Activated CD8-positive, alpha-beta memory T cell treated with anti-CD3 and anti-CD28 coated beads, Interleukin-2, amount 10 ng/mL, durations not matched to agents 7 days and 5 days (primary cell): ENCODE measurements at regions not wholly inside any gene's neighbourhood (a gene's known extent, or its start where the extent isn't known, plus 50 kb on each side); places are given as distances from the start of the nearest gene placed in this dataset.
"Not testable (repeated sequence)": the region's sequence is repeated elsewhere in the genome, so short reads cannot be mapped to it uniquely, and the experiment has no call there.

Experiments used
- ATAC-seq: fragments of 150-1000 bp; cut with Tn5 transposase; one replicate; pipeline ENCODE4 v1.10.0; 2021; ENCODE audit warnings: moderate library complexity
- CTCF ChIA-PET: fragments of 350-600 bp; sonication (Branson Sonifier 250); formaldehyde crosslinking; loops from one replicate; lab custom pipeline; 2021; ENCODE audit warnings: antibody characterized with exemption; lab: Charles Lee
- DNase-seq: peaks from one replicate; pipeline ENCODE4 v3.0.0-alpha.2; 2020
- H3K27ac Mint-ChIP-seq: one replicate; pipeline ENCODE4 v1.8.0; 2021; ENCODE audit warnings: mild to moderate bottlenecking, mixed read lengths
- H3K27me3 Mint-ChIP-seq: one replicate; pipeline ENCODE4 v1.8.0; 2021; ENCODE audit warnings: mixed read lengths
- H3K36me3 Mint-ChIP-seq: one replicate; pipeline ENCODE4 v1.8.0; 2021; ENCODE audit warnings: mild to moderate bottlenecking, mixed read lengths
- H3K4me1 Mint-ChIP-seq: one replicate; pipeline ENCODE4 v1.8.0; 2021; ENCODE audit warnings: mixed read lengths
- H3K4me3 Mint-ChIP-seq: one replicate; pipeline ENCODE4 v1.8.0; 2021; ENCODE audit warnings: mild to moderate bottlenecking, moderate library complexity, mixed read lengths
- H3K9me3 Mint-ChIP-seq: one replicate; pipeline ENCODE4 v1.8.0; 2022; ENCODE audit warnings: low read depth, mixed read lengths

DNA sequence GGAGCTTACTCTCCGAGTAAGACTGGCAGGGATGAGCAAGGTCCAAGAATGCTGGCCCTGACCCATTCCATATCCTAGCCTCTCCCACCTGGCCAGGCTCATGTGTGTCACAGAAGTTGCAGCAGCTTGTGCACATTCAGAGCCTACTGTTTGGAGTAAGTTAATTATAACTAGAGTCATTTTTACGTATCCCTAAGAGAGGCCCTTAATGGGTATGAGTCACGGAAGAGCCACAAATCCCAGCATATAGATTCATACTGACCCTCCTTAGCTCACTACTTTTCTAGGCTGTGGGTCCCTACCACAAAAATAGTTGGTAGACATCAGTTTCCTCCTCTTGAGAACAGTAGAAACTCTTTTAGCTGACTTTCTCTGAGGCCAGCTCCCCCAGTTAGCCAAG lies 118.3 kb upstream of the FRG1 start:
- Mint-ChIP-seq H3K4me1 (no peaks in the 10 kb centered on the region), H3K36me3 (no peaks in the 10 kb centered on the region), H3K27ac (no peak overlapping the region), H3K27me3 (no peaks in the 10 kb centered on the region), H3K4me3 (no peak overlapping the region), H3K9me3 (no peaks in the 10 kb centered on the region)
- ATAC-seq (no peak), DNase-seq (no peak)
- CTCF ChIA-PET = no interaction called here

DNA sequence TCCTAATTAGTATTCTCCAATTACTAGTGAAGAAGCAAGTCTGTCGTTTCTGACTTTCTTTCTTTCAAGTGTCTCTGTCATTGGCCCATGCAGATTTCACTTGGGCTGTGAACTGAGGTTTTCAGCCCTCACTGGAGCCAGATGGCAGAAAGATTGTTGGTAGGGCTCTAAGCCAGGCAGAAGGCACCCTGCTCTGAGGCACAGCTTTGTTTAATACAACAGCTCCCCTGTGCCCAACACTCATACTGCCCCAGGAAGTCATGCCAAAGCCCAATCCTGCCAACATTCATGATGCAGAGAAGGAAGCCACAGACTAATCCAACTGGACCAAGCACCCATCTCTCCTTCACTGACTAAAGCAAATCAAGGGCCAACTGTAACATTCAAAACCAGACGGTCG lies 117.1 kb upstream of the FRG1 start:
- H3K9me3 Mint-ChIP-seq = no peaks in the 10 kb centered on the region
- CTCF ChIA-PET = no interaction called here
- DNase-seq = no peak
- H3K27ac Mint-ChIP-seq = no peak overlapping the region
- H3K4me1 Mint-ChIP-seq = no peaks in the 10 kb centered on the region
- ATAC-seq = no peak
- H3K36me3 Mint-ChIP-seq = no peaks in the 10 kb centered on the region
- no peak overlapping the region for H3K4me3 Mint-ChIP-seq
- no peaks in the 10 kb centered on the region for H3K27me3 Mint-ChIP-seq

DNA sequence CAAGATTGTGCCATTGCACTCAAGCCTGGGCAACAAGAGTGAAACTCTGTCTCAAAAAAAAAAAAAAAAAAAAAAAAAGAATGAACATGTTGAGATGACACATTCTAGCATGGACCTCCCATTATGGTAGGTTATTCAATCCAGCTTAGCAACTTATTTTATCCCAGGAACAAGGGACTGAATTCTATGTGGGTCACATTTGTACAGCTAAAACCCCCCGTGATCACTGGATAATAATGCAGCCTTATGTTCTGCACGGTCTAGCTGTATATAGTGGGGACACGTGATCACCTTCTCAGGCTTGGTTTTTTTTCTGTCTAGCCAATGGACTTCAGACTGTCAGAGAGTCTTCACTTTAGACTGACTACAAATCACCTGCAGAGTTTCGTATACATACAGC lies 115.2 kb upstream of the FRG1 start:
- no peaks in the 10 kb centered on the region for H3K4me1 Mint-ChIP-seq
- no peaks in the 10 kb centered on the region for H3K36me3 Mint-ChIP-seq
- ATAC-seq (no peak), DNase-seq (no peak)
- no peaks in the 10 kb centered on the region for H3K27me3 Mint-ChIP-seq
- CTCF ChIA-PET = no interaction called here
- no peak overlapping the region for H3K4me3 Mint-ChIP-seq
- H3K9me3 Mint-ChIP-seq = no peaks in the 10 kb centered on the region
- no peak overlapping the region for H3K27ac Mint-ChIP-seq

- H3K36me3 Mint-ChIP-seq = no peaks in the 10 kb centered on the region
- ATAC-seq (no peak), DNase-seq (no peak)
- no peaks in the 10 kb centered on the region for H3K4me1 Mint-ChIP-seq
- CTCF ChIA-PET = no interaction called here
- H3K27ac Mint-ChIP-seq = no peak overlapping the region
- H3K4me3 Mint-ChIP-seq = no peak overlapping the region
- no peaks in the 10 kb centered on the region for H3K27me3 Mint-ChIP-seq
- H3K9me3 Mint-ChIP-seq = no peaks in the 10 kb centered on the region
These were observed 114.0 kb upstream of the FRG1 start for GRCh38 chr4:189826657-189827056.

DNA sequence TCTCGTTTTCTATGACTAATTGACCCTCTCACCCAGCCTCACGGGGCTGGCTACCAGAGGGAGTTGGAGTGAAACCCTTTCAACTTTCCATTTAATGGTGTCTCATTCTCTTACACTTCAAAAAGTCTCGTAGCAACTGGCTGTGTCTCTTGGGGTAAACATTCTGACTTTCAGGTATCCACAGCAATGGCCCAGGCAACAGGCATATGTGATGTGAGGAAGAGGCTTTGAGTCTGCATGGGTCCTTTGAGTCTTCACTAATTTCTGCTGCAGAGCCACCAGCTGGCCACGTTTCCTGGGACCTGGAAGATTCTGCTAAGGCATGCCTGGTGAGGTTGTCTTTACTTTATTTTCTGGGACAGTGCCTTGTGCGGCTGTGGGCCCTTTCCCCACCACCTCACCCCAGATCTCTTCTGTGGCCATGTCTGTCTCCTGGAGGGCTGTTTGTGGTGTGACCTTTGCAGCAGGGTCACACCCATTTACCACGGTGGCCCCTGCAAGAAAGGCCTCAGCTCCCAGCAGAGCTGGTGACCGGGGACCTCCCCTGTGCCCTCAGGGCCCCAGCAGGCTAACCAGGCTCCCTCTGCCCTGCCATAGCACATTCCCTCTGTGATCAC lies 112.5 kb upstream of the FRG1 start:
- DNase-seq (no peak), ATAC-seq (no peak)
- Mint-ChIP-seq H3K36me3 (no peaks in the 10 kb centered on the region), H3K4me3 (no peak overlapping the region), H3K4me1 (no peaks in the 10 kb centered on the region), H3K27me3 (no peaks in the 10 kb centered on the region), H3K9me3 (no peaks in the 10 kb centered on the region), H3K27ac (no peak overlapping the region)
- CTCF ChIA-PET = no interaction called here

DNA sequence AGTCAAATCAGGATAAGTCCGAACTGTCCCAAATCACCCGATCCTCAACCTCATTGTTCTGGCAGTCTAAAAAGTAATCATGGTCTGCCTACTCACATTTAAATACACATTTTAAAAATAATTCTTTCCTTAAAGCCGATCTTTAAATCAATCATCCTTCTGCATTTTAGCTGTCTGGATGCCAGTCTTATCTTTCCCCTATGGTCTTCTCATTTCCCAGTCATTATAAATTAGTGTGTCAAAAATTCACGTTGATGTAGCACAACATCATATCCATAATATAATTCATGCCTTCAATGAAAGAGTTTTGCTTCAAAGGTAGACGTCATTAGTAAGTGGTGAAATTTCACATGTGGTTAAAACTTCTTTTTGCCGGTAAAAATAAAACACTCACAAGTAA lies 108.1 kb upstream of the FRG1 start:
- Mint-ChIP-seq H3K9me3 (peaks cover 10% of the 10 kb centered on the region), H3K4me3 (no peak overlapping the region), H3K27ac (no peak overlapping the region), H3K4me1 (no peaks in the 10 kb centered on the region), H3K36me3 (no peaks in the 10 kb centered on the region), H3K27me3 (no peaks in the 10 kb centered on the region)
- ATAC-seq = no peak
- CTCF ChIA-PET = no interaction called here
- no peak for DNase-seq

GRCh38 chr4:189834616-189835015 lies 106.1 kb upstream of the FRG1 start:
- Mint-ChIP-seq H3K4me3 (no peak overlapping the region), H3K36me3 (no peaks in the 10 kb centered on the region), H3K27me3 (no peaks in the 10 kb centered on the region), H3K9me3 (peaks cover 10% of the 10 kb centered on the region), H3K27ac (no peak overlapping the region), H3K4me1 (no peaks in the 10 kb centered on the region)
- ATAC-seq (no peak), DNase-seq (no peak)
- CTCF ChIA-PET = no interaction called here

GRCh38 chr4:189835505-189835904 lies 105.2 kb upstream of the FRG1 start:
- CTCF ChIA-PET = no interaction called here
- no peaks in the 10 kb centered on the region for H3K36me3 Mint-ChIP-seq
- H3K27me3 Mint-ChIP-seq = no peaks in the 10 kb centered on the region
- ATAC-seq (no peak), DNase-seq (no peak)
- no peak overlapping the region for H3K27ac Mint-ChIP-seq
- H3K4me3 Mint-ChIP-seq = no peak overlapping the region
- no peaks in the 10 kb centered on the region for H3K4me1 Mint-ChIP-seq
- H3K9me3 Mint-ChIP-seq = peaks cover 10% of the 10 kb centered on the region

GRCh38 chr4:189837471-189837870 lies 103.2 kb upstream of the FRG1 start:
- Mint-ChIP-seq H3K27ac (no peak overlapping the region), H3K9me3 (peaks cover 10% of the 10 kb centered on the region), H3K4me1 (no peaks in the 10 kb centered on the region), H3K4me3 (no peak overlapping the region), H3K36me3 (no peaks in the 10 kb centered on the region), H3K27me3 (no peaks in the 10 kb centered on the region)
- ATAC-seq (no peak), DNase-seq (no peak)
- CTCF ChIA-PET = no interaction called here

DNA sequence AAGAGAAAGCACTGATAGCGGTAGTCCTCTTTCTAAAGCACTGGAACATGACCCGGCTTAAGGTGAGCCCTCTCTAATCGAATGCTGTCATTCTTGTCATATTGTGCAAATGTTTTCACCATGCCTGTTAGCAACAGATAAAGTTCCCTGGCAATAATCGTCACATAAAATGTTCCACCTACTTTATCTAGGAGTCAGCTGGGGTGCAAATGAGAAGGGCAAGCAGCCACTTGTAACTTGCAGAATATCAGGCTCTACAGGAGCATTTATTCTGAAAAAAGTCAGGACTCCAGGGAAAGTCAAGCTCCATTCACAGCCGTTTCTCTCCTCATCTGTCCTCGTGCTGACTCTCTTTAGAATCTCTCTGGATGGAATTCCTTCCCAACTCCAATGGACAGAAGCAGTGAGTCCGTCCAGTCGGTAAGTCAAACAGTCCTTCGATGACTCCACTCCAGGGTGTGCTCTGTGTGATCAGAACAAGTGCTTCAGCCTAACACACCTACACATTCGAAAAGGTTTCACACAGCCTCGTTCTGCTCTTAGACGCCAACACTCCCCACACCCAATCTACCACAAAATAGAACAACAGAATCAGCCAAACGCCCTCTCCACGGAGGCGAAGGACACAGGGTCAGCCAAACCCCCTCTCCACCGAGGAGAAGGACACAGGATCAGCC lies 101.7 kb upstream of the FRG1 start:
- Mint-ChIP-seq H3K27ac (no peak overlapping the region), H3K36me3 (no peaks in the 10 kb centered on the region), H3K27me3 (no peaks in the 10 kb centered on the region), H3K4me1 (no peaks in the 10 kb centered on the region), H3K9me3 (peaks cover 10% of the 10 kb centered on the region), H3K4me3 (no peak overlapping the region)
- DNase-seq (no peak), ATAC-seq (no peak)
- CTCF ChIA-PET = no interaction called here

GRCh38 chr4:189840356-189840755 lies 100.3 kb upstream of the FRG1 start:
- H3K9me3 Mint-ChIP-seq = peaks cover 10% of the 10 kb centered on the region

GRCh38 chr4:189843413-189844009 lies 97.2 kb upstream of the FRG1 start:
- Mint-ChIP-seq H3K9me3 (no peaks in the 10 kb centered on the region), H3K4me3 (no peak overlapping the region), H3K4me1 (no peaks in the 10 kb centered on the region), H3K27ac (no peak overlapping the region), H3K27me3 (no peaks in the 10 kb centered on the region), H3K36me3 (no peaks in the 10 kb centered on the region)
- ATAC-seq (no peak), DNase-seq (no peak)
- CTCF ChIA-PET = no interaction called here

More at GRCh38 chr4:189840356-189840755, 100.3 kb upstream of the FRG1 start:
- CTCF ChIA-PET = no interaction called here
- no peaks in the 10 kb centered on the region for H3K36me3 Mint-ChIP-seq
- no peak overlapping the region for H3K4me3 Mint-ChIP-seq
- no peaks in the 10 kb centered on the region for H3K4me1 Mint-ChIP-seq
- no peak for DNase-seq
- H3K27ac Mint-ChIP-seq = no peak overlapping the region
- H3K27me3 Mint-ChIP-seq = no peaks in the 10 kb centered on the region
- ATAC-seq = no peak

DNA sequence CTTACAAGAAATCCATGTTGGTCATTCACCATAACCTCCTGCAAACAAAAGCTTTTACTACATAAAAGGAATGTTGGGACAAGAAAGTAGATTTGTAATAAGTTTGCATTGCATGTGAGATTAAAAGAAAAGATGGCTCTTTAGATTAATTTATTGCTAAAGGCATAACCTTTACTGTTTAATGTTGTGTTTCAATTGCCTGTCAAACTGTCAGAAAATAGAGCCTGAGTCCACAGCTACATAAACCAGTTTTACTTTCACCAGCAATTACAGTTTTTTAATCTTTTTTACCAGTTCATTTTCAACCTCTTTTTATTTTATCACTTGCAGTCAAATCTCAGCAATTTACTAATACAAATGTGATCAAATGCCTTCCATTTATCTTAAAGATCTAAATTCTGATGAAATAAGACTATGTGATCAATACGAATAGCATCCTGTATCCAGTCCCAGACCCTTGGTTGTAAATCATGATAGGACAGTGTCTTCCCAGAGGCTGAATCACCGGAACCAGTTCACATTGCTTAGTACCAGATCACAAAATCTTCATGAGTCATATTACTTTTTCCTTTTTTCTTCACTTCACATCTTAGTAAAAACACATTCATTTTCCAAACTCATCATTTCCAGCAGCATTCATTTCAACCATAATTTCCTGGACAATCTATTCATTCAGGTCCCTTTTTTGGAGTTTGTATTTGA lies 95.4 kb upstream of the FRG1 start:
- DNase-seq = no peak
- H3K4me3 Mint-ChIP-seq = no peak overlapping the region
- no peaks in the 10 kb centered on the region for H3K4me1 Mint-ChIP-seq
- CTCF ChIA-PET = interaction anchor here (0.8 kb wide), 1 partner anchor 59 kb away, joined by 3 read pairs; no protein-coding TSS in a partner anchor
- ATAC-seq = no peak
- H3K27ac Mint-ChIP-seq = no peak overlapping the region
- no peaks in the 10 kb centered on the region for H3K36me3 Mint-ChIP-seq
- no peaks in the 10 kb centered on the region for H3K27me3 Mint-ChIP-seq
- H3K9me3 Mint-ChIP-seq = no peaks in the 10 kb centered on the region

DNA sequence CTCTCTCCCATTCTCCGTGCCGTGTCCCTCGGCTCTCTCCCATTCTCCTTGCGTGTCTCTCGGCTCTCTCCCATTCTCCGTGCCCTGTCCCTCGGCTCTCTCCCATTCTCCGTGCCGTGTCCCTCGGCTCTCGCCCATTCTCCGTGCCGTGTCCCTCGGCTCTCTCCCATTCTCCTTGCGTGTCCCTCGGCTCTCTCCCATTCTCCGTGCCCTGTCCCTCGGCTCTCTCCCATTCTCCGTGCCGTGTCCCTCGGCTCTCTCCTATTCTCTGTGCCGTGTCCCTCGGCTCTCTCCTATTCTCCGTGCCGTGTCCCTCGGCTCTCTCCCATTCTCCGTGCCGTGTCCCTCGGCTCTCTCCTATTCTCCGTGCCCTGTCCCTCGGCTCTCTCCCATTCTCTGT lies 94.6 kb upstream of the FRG1 start:
- H3K4me1 Mint-ChIP-seq, DNase-seq, H3K27me3 Mint-ChIP-seq, CTCF ChIA-PET, ATAC-seq, H3K27ac Mint-ChIP-seq, H3K36me3 Mint-ChIP-seq, H3K4me3 Mint-ChIP-seq, H3K9me3 Mint-ChIP-seq: not testable (repeated sequence)
